Smooth muscle cell (in vitro differentiated cells): ENCODE measurements at regions not wholly inside any gene's neighbourhood (a gene's known extent, or its start where the extent isn't known, plus 50 kb on each side); places are given as distances from the start of the nearest gene placed in this dataset.

Experiments used
- DNase-seq: peaks from one replicate; lab custom pipeline; 2025; ENCODE audit not compliant: unreplicated experiment; lab: John Stamatoyannopoulos, UW
- H2AFZ ChIP-seq: fragments of 200-600 bp; sonication (generic); 2 replicates; pipeline ENCODE4 v1.6.0; 2016; ENCODE audit warnings: antibody characterized with exemption, low read depth, mild to moderate bottlenecking
- H3F3A ChIP-seq: fragments of 200-600 bp; sonication (generic); 2 replicates; pipeline ENCODE4 v1.6.0; 2017; ENCODE audit warnings: antibody characterized with exemption, low read depth
- H3K27ac ChIP-seq: fragments of 200-600 bp; sonication (generic); 2 replicates; pipeline ENCODE4 v1.5.1; 2016; ENCODE audit warnings: low read depth, mild to moderate bottlenecking
- H3K27me3 ChIP-seq: fragments of 200-600 bp; sonication (generic); 2 replicates; pipeline ENCODE4 v1.6.1; 2016; ENCODE audit warnings: low read depth, mild to moderate bottlenecking
- H3K36me3 ChIP-seq: fragments of 200-600 bp; sonication (generic); 2 replicates; pipeline ENCODE4 v1.5.1; 2016; ENCODE audit warnings: low read depth
- H3K4me1 ChIP-seq: fragments of 200-600 bp; sonication (generic); 2 replicates; pipeline ENCODE4 v1.5.1; 2016; ENCODE audit warnings: low read depth
- H3K4me2 ChIP-seq: fragments of 200-600 bp; sonication (generic); 2 replicates; pipeline ENCODE4 v1.6.0; 2016; ENCODE audit warnings: mild to moderate bottlenecking
- H3K4me3 ChIP-seq: fragments of 200-600 bp; sonication (generic); 2 replicates; pipeline ENCODE4 v1.5.1; 2016; ENCODE audit warnings: mild to moderate bottlenecking
- H3K79me2 ChIP-seq: fragments of 200-600 bp; sonication (generic); 2 replicates; pipeline ENCODE4 v1.6.0; 2016; ENCODE audit warnings: low read depth, mild to moderate bottlenecking
- H3K9ac ChIP-seq: fragments of 200-600 bp; sonication (generic); 2 replicates; pipeline ENCODE4 v1.6.0; 2016; ENCODE audit warnings: low read depth
- H3K9me3 ChIP-seq: fragments of 200-600 bp; sonication (generic); replicated peaks from 2 replicates; pipeline ENCODE4 v1.5.1; 2016; ENCODE audit warnings: low read depth
- H4K20me1 ChIP-seq: fragments of 200-600 bp; sonication (generic); 2 replicates; pipeline ENCODE4 v1.6.0; 2016; ENCODE audit warnings: low read depth
- WGBS: methylation state at CpG from one replicate; pipeline ENCODE4 v1.1.7; 2016; ENCODE audit warnings: low lambda C conversion rate; 5-methylcytosine and 5-hydroxymethylcytosine counted together
- TF ChIP-seq, protein P1 (sequence below): fragments of 200-600 bp; sonication (generic); IDR thresholded peaks from 2 replicates; pipeline ENCODE4 v1.5.1; 2017; ENCODE audit warnings: borderline replicate concordance, mild to moderate bottlenecking, antibody characterized with exemption; ENCODE audit not compliant: insufficient read depth, poor library complexity, severe bottlenecking

DNA sequence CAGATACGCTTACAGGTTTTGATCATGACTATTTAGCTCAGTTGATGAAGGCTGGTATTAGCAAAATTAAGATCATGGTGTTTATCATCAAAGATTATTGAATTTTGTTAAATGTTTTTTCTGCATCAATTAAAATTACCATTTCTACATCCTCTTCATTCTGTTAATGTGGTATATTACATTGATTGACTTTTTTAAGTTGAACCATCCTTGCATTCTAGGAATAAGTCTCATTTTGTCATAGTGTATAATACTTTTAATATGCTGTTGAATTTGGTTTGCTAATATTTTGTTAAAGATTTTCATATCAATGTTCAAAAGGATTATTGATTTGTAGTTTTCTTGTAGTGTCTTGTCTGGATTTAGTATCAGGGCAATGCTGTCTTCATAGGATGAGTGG is 142.4 kb downstream of the LYPLAL1 start:
- Histone ChIP-seq H3K9me3 (no peaks in the 10 kb centered on the region), H3K27me3 (no peaks in the 10 kb centered on the region), H3F3A (no peaks in the 10 kb centered on the region), H3K79me2 (no peaks in the 10 kb centered on the region), H2AFZ (no peak overlapping the region), H3K27ac (no peak overlapping the region), H3K9ac (no peak overlapping the region), H3K4me2 (no peak overlapping the region), H3K4me3 (no peak overlapping the region), H4K20me1 (no peaks in the 10 kb centered on the region), H3K36me3 (no peaks in the 10 kb centered on the region), H3K4me1 (no peaks in the 10 kb centered on the region)
- DNase-seq: no peak
- TF ChIP-seq, protein P1, sequence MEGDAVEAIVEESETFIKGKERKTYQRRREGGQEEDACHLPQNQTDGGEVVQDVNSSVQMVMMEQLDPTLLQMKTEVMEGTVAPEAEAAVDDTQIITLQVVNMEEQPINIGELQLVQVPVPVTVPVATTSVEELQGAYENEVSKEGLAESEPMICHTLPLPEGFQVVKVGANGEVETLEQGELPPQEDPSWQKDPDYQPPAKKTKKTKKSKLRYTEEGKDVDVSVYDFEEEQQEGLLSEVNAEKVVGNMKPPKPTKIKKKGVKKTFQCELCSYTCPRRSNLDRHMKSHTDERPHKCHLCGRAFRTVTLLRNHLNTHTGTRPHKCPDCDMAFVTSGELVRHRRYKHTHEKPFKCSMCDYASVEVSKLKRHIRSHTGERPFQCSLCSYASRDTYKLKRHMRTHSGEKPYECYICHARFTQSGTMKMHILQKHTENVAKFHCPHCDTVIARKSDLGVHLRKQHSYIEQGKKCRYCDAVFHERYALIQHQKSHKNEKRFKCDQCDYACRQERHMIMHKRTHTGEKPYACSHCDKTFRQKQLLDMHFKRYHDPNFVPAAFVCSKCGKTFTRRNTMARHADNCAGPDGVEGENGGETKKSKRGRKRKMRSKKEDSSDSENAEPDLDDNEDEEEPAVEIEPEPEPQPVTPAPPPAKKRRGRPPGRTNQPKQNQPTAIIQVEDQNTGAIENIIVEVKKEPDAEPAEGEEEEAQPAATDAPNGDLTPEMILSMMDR: no peak
- WGBS: 98% methylated on average over 1 of the region's 1 CpG

DNA sequence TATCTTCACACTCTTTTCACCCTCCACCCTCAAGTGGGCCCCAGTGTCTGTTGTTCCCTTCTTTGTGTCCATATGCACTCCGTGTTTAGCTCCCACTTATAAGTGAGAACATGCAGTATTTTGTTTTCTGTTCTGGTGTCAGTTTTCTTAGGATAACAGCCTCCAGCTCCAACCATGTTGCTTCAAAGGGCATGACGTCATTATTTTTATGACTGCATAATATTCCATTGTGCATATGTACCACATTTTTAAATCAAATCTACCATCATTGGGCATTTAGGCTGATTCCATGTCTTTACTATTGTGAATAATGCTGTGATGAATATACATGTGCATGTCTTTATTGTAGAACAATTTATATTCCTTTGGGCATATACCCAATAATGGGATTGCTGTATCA is 140.3 kb downstream of the LYPLAL1 start:
- H4K20me1 ChIP-seq: no peaks in the 10 kb centered on the region
- TF ChIP-seq, protein P1: no peak
- no peaks in the 10 kb centered on the region for H3K36me3 ChIP-seq
- no peaks in the 10 kb centered on the region for H3K79me2 ChIP-seq
- no peaks in the 10 kb centered on the region for H3K27me3 ChIP-seq
- no peak overlapping the region for H3K9ac ChIP-seq
- H3K27ac ChIP-seq: no peak overlapping the region
- H2AFZ ChIP-seq: no peak overlapping the region
- DNase-seq: no peak
- no peaks in the 10 kb centered on the region for H3F3A ChIP-seq
- H3K4me2 ChIP-seq: no peak overlapping the region
- no peaks in the 10 kb centered on the region for H3K9me3 ChIP-seq
- no peaks in the 10 kb centered on the region for H3K4me1 ChIP-seq
- H3K4me3 ChIP-seq: no peak overlapping the region
- 97% methylated on average over 2 of the region's 2 CpGs for WGBS

DNA sequence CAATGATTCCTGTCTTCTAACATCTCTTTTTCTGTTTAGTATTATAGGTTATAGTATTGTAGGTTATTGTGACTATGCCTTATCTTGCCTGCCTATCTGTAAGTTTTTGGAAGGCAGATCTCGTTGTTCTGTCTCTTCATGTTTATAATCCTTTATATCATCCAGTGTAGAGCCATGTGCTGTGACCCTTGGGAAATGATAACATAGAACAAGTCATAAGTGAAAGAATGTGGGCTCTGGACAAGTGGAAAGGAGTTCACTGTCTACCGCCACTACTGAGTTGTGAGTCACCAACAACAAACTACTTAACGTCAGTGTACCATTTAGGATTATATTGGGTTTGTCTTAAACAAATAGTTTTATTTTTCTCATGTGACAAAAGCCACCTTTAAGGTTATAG is 139.3 kb downstream of the LYPLAL1 start:
- H3K4me1 ChIP-seq: no peaks in the 10 kb centered on the region
- no peaks in the 10 kb centered on the region for H4K20me1 ChIP-seq
- no peak overlapping the region for H3K9ac ChIP-seq
- H3K27me3 ChIP-seq: no peaks in the 10 kb centered on the region
- no peak overlapping the region for H2AFZ ChIP-seq
- H3K4me3 ChIP-seq: no peak overlapping the region
- TF ChIP-seq, protein P1: no peak
- no peak for DNase-seq
- H3K27ac ChIP-seq: peak overlapping the region; percentile 46
- 17% methylated on average over 3 of the region's 3 CpGs for WGBS
- H3K9me3 ChIP-seq: no peaks in the 10 kb centered on the region
- no peak overlapping the region for H3K4me2 ChIP-seq
- H3K36me3 ChIP-seq: no peaks in the 10 kb centered on the region
- no peaks in the 10 kb centered on the region for H3K79me2 ChIP-seq
- no peaks in the 10 kb centered on the region for H3F3A ChIP-seq

DNA sequence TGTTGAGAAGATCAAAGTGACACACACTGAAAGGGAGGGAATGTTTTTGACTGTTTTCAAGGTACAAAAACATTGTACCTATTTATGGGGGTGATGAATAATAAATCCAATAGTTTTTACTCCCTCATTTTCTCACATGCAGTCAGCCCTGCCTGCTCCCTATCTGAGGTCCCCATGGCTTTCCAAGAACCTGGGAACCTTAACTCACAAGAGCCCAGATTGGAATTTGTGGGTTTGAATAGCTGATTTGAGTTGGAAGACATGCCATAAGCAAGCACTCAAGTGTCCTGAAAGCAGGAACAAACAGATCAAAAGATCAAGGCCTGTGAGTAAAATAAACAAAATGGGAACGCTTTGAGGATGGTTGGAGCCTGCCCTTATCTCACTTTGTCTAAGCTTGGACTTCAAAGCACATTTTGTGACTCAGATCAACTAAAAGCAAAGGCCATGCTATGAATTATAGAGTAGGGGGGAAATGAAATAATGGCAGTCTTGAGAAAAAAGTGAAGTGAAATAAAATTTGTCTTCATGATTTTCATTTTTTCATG is 136.6 kb downstream of the LYPLAL1 start:
- Histone ChIP-seq H2AFZ (no peak overlapping the region), H3K36me3 (no peaks in the 10 kb centered on the region), H4K20me1 (no peaks in the 10 kb centered on the region), H3F3A (no peaks in the 10 kb centered on the region), H3K27me3 (no peaks in the 10 kb centered on the region), H3K4me1 (no peaks in the 10 kb centered on the region), H3K4me2 (peak overlapping the region; percentile 43), H3K9me3 (no peaks in the 10 kb centered on the region), H3K79me2 (no peaks in the 10 kb centered on the region), H3K9ac (no peak overlapping the region), H3K4me3 (no peak overlapping the region), H3K27ac (peak overlapping the region; percentile 53)
- WGBS: 10% methylated on average over 1 of the region's 1 CpG
- TF ChIP-seq, protein P1: no peak
- DNase-seq: no peak
